HepG2 (cell line): ENCODE measurements at regions not wholly inside any gene's neighbourhood (a gene's known extent, or its start where the extent isn't known, plus 50 kb on each side); places are given as distances from the start of the nearest gene placed in this dataset.

Experiments
- ATAC-seq: fragments of 200-7000 bp; cut with Tn5 transposase; 3 replicates; pipeline ENCODE4 v1.9.1; 2020; ENCODE audit warnings: mild to moderate bottlenecking, moderate library complexity
- BruUV-seq: library from RNA; stranded (reverse); fragments of 400-500 nt; replicated peaks from 2 replicates; lab custom pipeline; 2021; lab: Mats Ljungman, UMichigan
- CTCF ChIA-PET: fragments of 300-600 bp; formaldehyde crosslinking; extraction: SDS; loops from one replicate; lab custom pipeline; 2021; ENCODE audit warnings: low total read pairs, inconsistent platforms, low intra/inter-chr PET ratio; lab: Yijun Ruan, JAX
- POLR2A ChIA-PET: fragments of 350-600 bp; sonication (Branson Sonifier 250); formaldehyde crosslinking; loops from one replicate; lab custom pipeline; 2020; ENCODE audit warnings: antibody characterized with exemption, inconsistent platforms; lab: Yijun Ruan, JAX
- DNase-seq: peaks from one replicate; pipeline ENCODE4 v3.0.0-alpha.2; 2015; ENCODE audit warnings: low spot score
- FAIRE-seq: peaks from 3 replicates; lab custom pipeline; 2011; peaks lifted over from hg19 to GRCh38; lab: Jason Lieb, UNC
- H2AFZ ChIP-seq: one replicate; pipeline ENCODE4 v1.6.1; 2011; ENCODE audit warnings: low read length, inconsistent platforms
- H3K27ac ChIP-seq: fragments of 300-600 bp; 3 replicates; pipeline ENCODE4 v1.8.0; 2011; ENCODE audit warnings: mixed run types, mild to moderate bottlenecking, mixed read lengths, low read length, inconsistent platforms; ENCODE audit not compliant: insufficient read depth; ENCODE audit errors: extremely low read length
- H3K27me3 ChIP-seq, 2 experiments: fragments of 200-600 bp in 1 of 2; 2 replicates in 1 of 2; 3 replicates in 1 of 2; pipeline versions ENCODE4 v1.6.0 to v1.8.0; 2011; ENCODE audit warnings: low read length in 2 of 2, mild to moderate bottlenecking in 2 of 2, moderate library complexity in 2 of 2, inconsistent platforms in 1 of 2; ENCODE audit not compliant: insufficient read depth in 2 of 2, control insufficient read depth in 1 of 2
- H3K36me3 ChIP-seq, 2 experiments: fragments of 200-600 bp in 1 of 2; replicated peaks in 1 of 2; 2 replicates in 1 of 2; 3 replicates in 1 of 2; pipeline versions ENCODE4 v1.5.1 to v1.8.0; 2011; ENCODE audit warnings: low read length in 2 of 2, inconsistent platforms in 1 of 2; ENCODE audit not compliant: insufficient read depth in 2 of 2, control insufficient read depth in 1 of 2
- H3K4me1 ChIP-seq: 2 replicates; pipeline ENCODE4 v1.5.1; 2012; ENCODE audit warnings: low read length, inconsistent platforms; ENCODE audit not compliant: insufficient read depth
- H3K4me2 ChIP-seq: 2 replicates; pipeline ENCODE4 v1.6.0; 2011; ENCODE audit warnings: low read depth, low read length, inconsistent platforms
- H3K4me3 ChIP-seq, 3 experiments: fragments of 200-600 bp in 1 of 3; sonication (generic), shearing (Covaris generic) in 1 of 3; replicated peaks in 1 of 3; 2 replicates each; pipeline ENCODE4 v1.5.1; 2011 to 2016; ENCODE audit warnings: low read length in 3 of 3, inconsistent platforms in 2 of 3, low read depth in 2 of 3, mild to moderate bottlenecking in 2 of 3, control low read depth in 1 of 3, mixed read lengths in 1 of 3; ENCODE audit not compliant: insufficient read depth in 1 of 3
- H3K79me2 ChIP-seq: one replicate; pipeline ENCODE4 v1.6.1; 2011; ENCODE audit warnings: low read length, inconsistent platforms; ENCODE audit not compliant: insufficient read depth
- H3K9ac ChIP-seq: 2 replicates; pipeline ENCODE4 v1.6.0; 2011; ENCODE audit warnings: mild to moderate bottlenecking, low read depth, low read length, inconsistent platforms; ENCODE audit not compliant: insufficient read depth
- H3K9me3 ChIP-seq: 2 replicates; pipeline ENCODE4 v1.5.1; 2012; ENCODE audit warnings: mild to moderate bottlenecking, low read length
- H4K20me1 ChIP-seq: 2 replicates; pipeline ENCODE4 v1.6.0; 2011; ENCODE audit warnings: inconsistent platforms, mild to moderate bottlenecking, low read length, moderate library complexity; ENCODE audit not compliant: insufficient read depth
- ARNT ChIP-seq: fragments of 450-650 bp; IDR thresholded peaks from 2 replicates; pipeline ENCODE4 v1.6.1; 2017
- BRCA1 ChIP-seq: sonication (generic); formaldehyde crosslinking; IDR thresholded peaks from 2 replicates; pipeline ENCODE4 v1.4.0; 2020; ENCODE audit warnings: missing genetic modification reagents
- CENPT ChIP-seq: sonication (generic); formaldehyde crosslinking; IDR thresholded peaks from 2 replicates; pipeline ENCODE4 v1.8.0; 2022; ENCODE audit warnings: low read depth, mild to moderate bottlenecking, moderate library complexity, missing genetic modification reagents
- KDM3A ChIP-seq: IDR thresholded peaks from 2 replicates; pipeline ENCODE4 v1.6.1; 2018; ENCODE audit warnings: low read depth, missing compliant biosample characterization
- NR2C2 ChIP-seq: sonication (generic); formaldehyde crosslinking; IDR thresholded peaks from 2 replicates; pipeline ENCODE4 v1.4.0; 2020; ENCODE audit warnings: missing genetic modification reagents, mild to moderate bottlenecking, moderate library complexity, borderline replicate concordance
- PRPF4 ChIP-seq: fragments of 200-400 bp; formaldehyde crosslinking; IDR thresholded peaks from 2 replicates; pipeline ENCODE4 v1.6.1; 2016; ENCODE audit warnings: low read length, low read depth; ENCODE audit not compliant: poor library complexity, severe bottlenecking
- RBFOX2 ChIP-seq: fragments of 200-400 bp; formaldehyde crosslinking; IDR thresholded peaks from 2 replicates; pipeline ENCODE4 v1.6.1; 2017; ENCODE audit warnings: low read depth, mild to moderate bottlenecking, low read length
- ZIK1 ChIP-seq: sonication (generic); formaldehyde crosslinking; IDR thresholded peaks from 2 replicates; pipeline ENCODE4 v1.5.0; 2020; ENCODE audit warnings: mild to moderate bottlenecking, low read depth, missing genetic modification reagents, borderline replicate concordance
- ZNF234 ChIP-seq: sonication (generic); formaldehyde crosslinking; conservative IDR thresholded peaks from 2 replicates; pipeline ENCODE4 v1.5.1; 2020; ENCODE audit warnings: mild to moderate bottlenecking, missing genetic modification reagents
- ZNF24 ChIP-seq: fragments of 450-650 bp; IDR thresholded peaks from 2 replicates; pipeline ENCODE4 v1.6.1; 2017; ENCODE audit warnings: antibody characterized with exemption, mild to moderate bottlenecking
- WGBS: methylation state at CpG from one replicate; pipeline ENCODE4 v1.1.6; 2017; ENCODE audit warnings: low lambda C conversion rate; 5-methylcytosine and 5-hydroxymethylcytosine counted together
- in situ Hi-C: cut with HindIII; loops from 2 replicates; pipeline ENCODE4 v1.10.0; 2017; ENCODE audit warnings: low pct_unique_long_range_greater_than_20kb; ENCODE audit not compliant: extremely low pct_ligation_motif_present
- intact Hi-C: fragments of 100-400 bp; cut with micrococcal nuclease; formaldehyde crosslinking; loops from one replicate; pipeline ENCODE4 v1.10.0; 2022; ENCODE audit not compliant: unreplicated experiment
- TF ChIP-seq, protein P1 (sequence below): sonication (generic); formaldehyde crosslinking; IDR thresholded peaks from 2 replicates; pipeline ENCODE4 v1.4.0; 2020; ENCODE audit warnings: missing genetic modification reagents
- TF ChIP-seq, protein P2 (sequence below): sonication (generic); formaldehyde crosslinking; IDR thresholded peaks from 2 replicates; pipeline ENCODE4; 2020; ENCODE audit warnings: missing genetic modification reagents, mild to moderate bottlenecking, borderline replicate concordance
- TF ChIP-seq, protein P3 (sequence below): sonication (generic); formaldehyde crosslinking; IDR thresholded peaks from 2 replicates; pipeline ENCODE4 v1.5.0; 2020; ENCODE audit warnings: mild to moderate bottlenecking, missing genetic modification reagents, borderline replicate concordance
- TF ChIP-seq, protein P4 (sequence below): sonication (generic); formaldehyde crosslinking; conservative IDR thresholded peaks from 2 replicates; pipeline ENCODE4 v1.4.0; 2020; ENCODE audit warnings: missing genetic modification reagents
- TF ChIP-seq, protein P5 (sequence below): sonication (generic); formaldehyde crosslinking; IDR thresholded peaks from 2 replicates; pipeline ENCODE4 v1.4.0; 2020; ENCODE audit warnings: missing genetic modification reagents, mild to moderate bottlenecking, borderline replicate concordance
- TF ChIP-seq, protein P6 (sequence below): sonication (generic); formaldehyde crosslinking; IDR thresholded peaks from 2 replicates; pipeline ENCODE4 v1.8.0; 2022; ENCODE audit warnings: mild to moderate bottlenecking, missing genetic modification reagents, moderate library complexity

DNA sequence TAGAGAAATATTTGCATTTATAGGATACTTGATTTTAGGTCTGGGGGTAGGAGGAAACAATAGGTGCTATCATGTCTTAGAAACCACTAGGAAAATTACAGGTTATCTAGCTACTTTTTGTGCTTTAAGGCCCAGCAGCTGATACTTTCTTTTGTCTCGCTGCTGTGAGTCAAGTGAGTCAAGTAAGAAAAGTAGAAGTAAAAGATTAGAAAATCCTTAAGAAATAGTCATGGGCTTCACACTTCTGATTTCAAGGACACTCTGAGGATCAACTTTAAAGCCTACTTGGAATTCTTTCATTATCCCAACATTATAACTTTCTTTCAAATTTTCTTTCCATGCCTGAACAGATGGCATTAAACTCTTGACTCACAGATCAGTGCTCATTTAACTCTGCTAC is 95.2 kb upstream of the RBMS3 start:
- no peaks in the 10 kb centered on the region for H3K9me3 ChIP-seq
- no TSS peak for BruUV-seq
- no peaks in the 10 kb centered on the region for H3K4me1 ChIP-seq
- no peak overlapping the region for H3K27ac ChIP-seq
- DNase-seq: no peak
- no peak for TF ChIP-seq ZIK1 (CRISPR knock-in tag)
- no peak for TF ChIP-seq NR2C2 (CRISPR knock-in tag)
- no peak for TF ChIP-seq KDM3A (CRISPR knock-in tag)
- TF ChIP-seq ZNF24: no peak
- TF ChIP-seq RBFOX2: no peak
- TF ChIP-seq, protein P1, sequence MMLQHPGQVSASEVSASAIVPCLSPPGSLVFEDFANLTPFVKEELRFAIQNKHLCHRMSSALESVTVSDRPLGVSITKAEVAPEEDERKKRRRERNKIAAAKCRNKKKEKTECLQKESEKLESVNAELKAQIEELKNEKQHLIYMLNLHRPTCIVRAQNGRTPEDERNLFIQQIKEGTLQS (CRISPR knock-in tag): no peak
- TF ChIP-seq, protein P2, sequence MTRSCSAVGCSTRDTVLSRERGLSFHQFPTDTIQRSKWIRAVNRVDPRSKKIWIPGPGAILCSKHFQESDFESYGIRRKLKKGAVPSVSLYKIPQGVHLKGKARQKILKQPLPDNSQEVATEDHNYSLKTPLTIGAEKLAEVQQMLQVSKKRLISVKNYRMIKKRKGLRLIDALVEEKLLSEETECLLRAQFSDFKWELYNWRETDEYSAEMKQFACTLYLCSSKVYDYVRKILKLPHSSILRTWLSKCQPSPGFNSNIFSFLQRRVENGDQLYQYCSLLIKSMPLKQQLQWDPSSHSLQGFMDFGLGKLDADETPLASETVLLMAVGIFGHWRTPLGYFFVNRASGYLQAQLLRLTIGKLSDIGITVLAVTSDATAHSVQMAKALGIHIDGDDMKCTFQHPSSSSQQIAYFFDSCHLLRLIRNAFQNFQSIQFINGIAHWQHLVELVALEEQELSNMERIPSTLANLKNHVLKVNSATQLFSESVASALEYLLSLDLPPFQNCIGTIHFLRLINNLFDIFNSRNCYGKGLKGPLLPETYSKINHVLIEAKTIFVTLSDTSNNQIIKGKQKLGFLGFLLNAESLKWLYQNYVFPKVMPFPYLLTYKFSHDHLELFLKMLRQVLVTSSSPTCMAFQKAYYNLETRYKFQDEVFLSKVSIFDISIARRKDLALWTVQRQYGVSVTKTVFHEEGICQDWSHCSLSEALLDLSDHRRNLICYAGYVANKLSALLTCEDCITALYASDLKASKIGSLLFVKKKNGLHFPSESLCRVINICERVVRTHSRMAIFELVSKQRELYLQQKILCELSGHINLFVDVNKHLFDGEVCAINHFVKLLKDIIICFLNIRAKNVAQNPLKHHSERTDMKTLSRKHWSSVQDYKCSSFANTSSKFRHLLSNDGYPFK (CRISPR knock-in tag): no peak
- no peak for TF ChIP-seq ZNF234
- TF ChIP-seq, protein P3, sequence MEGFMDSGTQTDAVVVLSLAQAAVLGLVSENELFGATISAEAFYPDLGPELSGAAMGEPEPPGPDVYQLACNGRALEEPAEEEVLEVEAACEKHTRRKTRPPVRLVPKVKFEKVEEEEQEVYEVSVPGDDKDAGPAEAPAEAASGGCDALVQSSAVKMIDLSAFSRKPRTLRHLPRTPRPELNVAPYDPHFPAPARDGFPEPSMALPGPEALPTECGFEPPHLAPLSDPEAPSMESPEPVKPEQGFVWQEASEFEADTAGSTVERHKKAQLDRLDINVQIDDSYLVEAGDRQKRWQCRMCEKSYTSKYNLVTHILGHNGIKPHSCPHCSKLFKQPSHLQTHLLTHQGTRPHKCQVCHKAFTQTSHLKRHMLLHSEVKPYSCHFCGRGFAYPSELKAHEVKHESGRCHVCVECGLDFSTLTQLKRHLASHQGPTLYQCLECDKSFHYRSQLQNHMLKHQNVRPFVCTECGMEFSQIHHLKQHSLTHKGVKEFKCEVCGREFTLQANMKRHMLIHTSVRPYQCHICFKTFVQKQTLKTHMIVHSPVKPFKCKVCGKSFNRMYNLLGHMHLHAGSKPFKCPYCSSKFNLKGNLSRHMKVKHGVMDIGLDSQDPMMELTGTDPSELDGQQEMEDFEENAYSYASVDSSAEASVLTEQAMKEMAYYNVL (CRISPR knock-in tag): no peak
- TF ChIP-seq, protein P4, sequence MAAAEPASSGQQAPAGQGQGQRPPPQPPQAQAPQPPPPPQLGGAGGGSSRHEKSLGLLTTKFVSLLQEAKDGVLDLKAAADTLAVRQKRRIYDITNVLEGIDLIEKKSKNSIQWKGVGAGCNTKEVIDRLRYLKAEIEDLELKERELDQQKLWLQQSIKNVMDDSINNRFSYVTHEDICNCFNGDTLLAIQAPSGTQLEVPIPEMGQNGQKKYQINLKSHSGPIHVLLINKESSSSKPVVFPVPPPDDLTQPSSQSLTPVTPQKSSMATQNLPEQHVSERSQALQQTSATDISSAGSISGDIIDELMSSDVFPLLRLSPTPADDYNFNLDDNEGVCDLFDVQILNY (CRISPR knock-in tag): no peak
- TF ChIP-seq ARNT: no peak
- TF ChIP-seq, protein P5, sequence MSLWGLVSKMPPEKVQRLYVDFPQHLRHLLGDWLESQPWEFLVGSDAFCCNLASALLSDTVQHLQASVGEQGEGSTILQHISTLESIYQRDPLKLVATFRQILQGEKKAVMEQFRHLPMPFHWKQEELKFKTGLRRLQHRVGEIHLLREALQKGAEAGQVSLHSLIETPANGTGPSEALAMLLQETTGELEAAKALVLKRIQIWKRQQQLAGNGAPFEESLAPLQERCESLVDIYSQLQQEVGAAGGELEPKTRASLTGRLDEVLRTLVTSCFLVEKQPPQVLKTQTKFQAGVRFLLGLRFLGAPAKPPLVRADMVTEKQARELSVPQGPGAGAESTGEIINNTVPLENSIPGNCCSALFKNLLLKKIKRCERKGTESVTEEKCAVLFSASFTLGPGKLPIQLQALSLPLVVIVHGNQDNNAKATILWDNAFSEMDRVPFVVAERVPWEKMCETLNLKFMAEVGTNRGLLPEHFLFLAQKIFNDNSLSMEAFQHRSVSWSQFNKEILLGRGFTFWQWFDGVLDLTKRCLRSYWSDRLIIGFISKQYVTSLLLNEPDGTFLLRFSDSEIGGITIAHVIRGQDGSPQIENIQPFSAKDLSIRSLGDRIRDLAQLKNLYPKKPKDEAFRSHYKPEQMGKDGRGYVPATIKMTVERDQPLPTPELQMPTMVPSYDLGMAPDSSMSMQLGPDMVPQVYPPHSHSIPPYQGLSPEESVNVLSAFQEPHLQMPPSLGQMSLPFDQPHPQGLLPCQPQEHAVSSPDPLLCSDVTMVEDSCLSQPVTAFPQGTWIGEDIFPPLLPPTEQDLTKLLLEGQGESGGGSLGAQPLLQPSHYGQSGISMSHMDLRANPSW (CRISPR knock-in tag): no peak
- TF ChIP-seq, protein P6, sequence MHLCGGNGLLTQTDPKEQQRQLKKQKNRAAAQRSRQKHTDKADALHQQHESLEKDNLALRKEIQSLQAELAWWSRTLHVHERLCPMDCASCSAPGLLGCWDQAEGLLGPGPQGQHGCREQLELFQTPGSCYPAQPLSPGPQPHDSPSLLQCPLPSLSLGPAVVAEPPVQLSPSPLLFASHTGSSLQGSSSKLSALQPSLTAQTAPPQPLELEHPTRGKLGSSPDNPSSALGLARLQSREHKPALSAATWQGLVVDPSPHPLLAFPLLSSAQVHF (CRISPR knock-in tag): no peak
- TF ChIP-seq BRCA1 (CRISPR knock-in tag): no peak
- TF ChIP-seq CENPT: no peak
- no peak for TF ChIP-seq PRPF4
- WGBS: 4% methylated on average over 1 of the region's 1 CpG
- no peak for ATAC-seq
- FAIRE-seq: no peak
- no peak overlapping the region for H3K4me2 ChIP-seq
- no peak overlapping the region for H3K4me3 ChIP-seq
- POLR2A ChIA-PET: no interaction called here
- no peaks in the 10 kb centered on the region for H3K36me3 ChIP-seq
- intact Hi-C loops (no loop called here), in situ Hi-C loops (no loop called here)
- no peak overlapping the region for H3K9ac ChIP-seq
- CTCF ChIA-PET: no interaction called here
- no peaks in the 10 kb centered on the region for H4K20me1 ChIP-seq
- H3K79me2 ChIP-seq: no peaks in the 10 kb centered on the region
- no peaks in the 10 kb centered on the region for H3K27me3 ChIP-seq
- H2AFZ ChIP-seq: no peak overlapping the region
